Activated CD8-positive, alpha-beta memory T cell treated with anti-CD3 and anti-CD28 coated beads for 1 hour (primary cell): ENCODE measurements at regions not wholly inside any gene's neighbourhood (a gene's known extent, or its start where the extent isn't known, plus 50 kb on each side); places are given as distances from the start of the nearest gene placed in this dataset.

Experiments used
- DNase-seq, 2 donors: peaks; one replicate each; pipeline ENCODE4 v3.0.0-alpha.2; 2020; ENCODE audit warnings: low read depth in 1 of 2; ENCODE audit errors: extremely low read depth in 1 of 2

DNA sequence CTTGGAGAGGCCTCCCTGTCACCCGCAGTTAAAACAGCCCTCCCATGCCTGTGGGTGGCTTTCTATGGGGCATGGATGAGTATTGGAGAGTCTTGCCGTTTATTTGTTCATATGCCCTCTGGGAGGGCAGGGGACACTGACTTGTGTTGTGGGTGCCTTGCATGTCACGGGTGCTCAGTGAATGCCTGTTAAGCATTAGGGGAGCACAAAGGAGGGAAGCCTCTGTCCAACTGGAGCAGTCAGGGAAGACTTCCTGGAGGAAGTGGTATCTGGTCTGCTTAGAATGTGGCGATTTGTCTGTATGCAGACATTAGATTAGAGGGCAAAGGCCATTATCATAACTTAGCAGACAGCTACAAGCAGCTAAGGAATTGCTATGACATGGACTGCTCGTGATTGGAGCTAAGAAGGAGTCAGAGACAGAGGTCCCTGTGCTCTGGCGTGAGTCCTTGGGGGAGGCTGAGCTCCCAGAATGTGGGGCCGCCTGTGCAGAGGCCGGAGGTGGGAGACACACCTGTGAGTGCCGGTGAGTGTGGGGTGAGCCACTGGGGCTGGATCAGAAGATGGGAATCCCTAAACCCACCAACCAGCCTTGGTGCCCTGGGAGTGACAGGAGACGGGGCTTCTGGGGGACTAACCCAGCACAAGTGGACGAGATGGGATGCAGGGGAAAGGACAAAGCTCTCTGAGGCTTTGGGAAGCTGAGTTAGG lies 286.1 kb downstream of the SEC14L1 start:
- no peak for DNase-seq

DNA sequence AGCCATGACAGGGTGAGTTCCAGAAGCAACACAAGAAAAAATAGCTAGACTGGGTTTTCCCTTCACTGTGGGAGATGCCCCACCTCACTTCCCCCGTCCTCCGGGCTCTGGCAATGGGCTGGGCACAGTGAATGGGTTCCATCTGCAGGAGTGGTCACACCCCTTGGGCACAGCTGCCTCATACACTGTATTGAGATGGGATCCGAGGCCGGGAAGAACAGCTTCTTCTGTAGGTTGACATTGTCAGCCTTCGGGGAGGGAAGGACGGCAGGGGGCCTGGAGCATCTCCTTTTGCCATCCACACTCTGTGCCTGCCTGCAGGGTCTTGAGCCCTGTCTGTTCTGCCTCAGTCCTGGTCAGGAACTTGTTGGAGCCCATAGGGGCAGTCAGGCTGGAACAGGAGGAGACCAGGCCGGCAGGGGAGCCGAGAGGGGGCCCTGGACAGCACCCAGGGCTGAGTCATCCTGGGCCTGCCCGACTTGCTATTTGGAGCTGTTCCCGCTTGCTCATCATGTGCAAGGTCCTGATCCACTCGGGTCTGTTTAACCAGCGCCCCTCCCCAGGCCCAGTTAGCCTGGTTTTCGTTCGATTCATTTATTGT lies 286.7 kb downstream of the SEC14L1 start:
- no peak for DNase-seq

DNA sequence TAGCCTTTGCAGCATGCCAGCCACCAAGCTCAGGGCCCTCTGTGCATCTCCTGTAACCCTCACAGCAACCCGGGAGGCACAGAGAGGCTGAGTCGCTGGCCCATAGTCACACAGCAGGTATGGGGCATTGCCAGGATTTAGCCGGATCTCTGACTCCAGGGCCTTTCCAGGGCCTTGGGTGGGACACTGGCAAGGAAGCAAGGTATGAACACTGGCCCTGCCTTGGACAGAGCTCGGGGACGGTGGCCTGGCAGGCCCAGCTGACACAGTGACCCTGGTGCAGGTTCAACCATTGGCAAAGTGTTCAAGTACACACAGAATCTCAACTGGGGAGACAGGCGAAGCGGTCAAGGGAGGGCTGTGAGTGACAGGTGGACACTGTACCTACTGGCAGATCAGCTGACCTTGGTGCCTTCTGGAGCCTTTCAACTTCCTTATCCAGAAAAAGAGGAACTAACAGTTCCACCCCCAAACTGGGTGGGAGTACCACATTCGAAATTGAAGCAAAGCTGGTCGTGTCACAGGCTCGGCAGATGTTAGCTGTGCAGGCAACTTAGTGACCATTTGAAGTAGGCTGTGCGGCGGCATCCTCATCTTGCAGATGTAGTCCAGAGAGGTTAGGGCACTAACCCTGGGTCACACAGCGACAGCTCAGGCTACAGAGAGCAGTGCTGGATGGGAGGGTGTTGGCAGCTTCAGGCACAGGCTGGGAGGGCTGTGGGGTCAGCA lies 287.4 kb downstream of the SEC14L1 start:
- no peak for DNase-seq

DNA sequence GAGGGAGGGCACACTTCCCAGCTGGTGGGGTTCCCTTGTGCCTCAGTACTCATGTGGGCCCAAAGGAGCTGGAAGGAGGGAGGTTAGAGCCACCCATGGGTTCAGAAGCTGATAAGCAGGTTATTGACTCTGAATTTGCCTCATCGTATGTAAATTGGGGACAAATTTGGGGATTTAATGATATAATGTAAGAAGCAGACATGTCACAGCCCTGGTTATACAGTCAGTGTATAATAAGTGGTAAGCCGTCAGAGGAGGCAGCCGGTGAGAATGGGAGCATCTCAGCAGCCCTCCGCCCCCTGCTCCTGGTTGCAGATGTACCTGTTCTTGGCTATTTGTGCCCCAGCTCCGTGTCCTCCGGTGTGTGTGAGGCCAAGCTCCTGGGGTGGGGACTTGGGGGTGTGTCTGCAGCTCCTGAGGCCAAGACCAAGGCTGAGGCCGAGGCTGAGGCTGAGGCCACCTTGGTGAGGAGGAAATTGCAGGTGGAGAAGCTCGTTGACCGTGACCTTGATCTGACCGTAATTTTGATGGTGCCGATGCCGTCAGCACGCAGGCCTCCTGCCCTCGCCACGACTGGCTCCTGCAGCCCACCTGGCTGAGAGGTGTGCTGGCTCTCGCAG lies 288.1 kb downstream of the SEC14L1 start:
- DNase-seq, result no peak

DNA sequence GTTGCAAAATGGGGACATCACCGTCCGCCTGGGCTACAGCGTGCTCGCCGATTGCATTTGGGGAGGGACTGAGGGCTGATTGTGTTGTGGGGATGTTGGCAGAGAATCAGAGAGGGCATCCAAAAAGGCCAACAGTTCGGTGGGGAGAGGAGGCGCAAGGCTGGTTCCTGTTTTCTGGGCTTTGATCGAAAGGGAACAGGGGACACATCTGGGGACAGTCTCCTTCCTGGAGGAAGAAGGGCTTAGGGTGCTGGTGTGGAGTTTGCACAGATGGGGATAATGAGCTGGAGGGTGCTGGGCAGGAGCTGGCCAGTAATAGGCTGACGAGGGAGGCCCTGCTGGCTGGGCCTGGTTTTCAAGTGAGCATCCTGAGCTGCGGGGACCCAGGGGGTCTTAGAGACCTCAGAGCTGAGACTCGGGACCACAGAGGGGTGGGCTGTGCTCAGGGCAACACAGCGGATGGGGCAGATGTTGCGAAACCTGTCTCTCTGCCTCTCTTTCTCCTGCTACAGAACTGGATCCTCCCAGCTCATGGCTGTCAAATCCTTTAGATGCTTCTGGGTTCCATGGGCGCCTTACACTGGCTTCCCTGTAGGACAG lies 288.7 kb downstream of the SEC14L1 start:
- no peak for DNase-seq

DNA sequence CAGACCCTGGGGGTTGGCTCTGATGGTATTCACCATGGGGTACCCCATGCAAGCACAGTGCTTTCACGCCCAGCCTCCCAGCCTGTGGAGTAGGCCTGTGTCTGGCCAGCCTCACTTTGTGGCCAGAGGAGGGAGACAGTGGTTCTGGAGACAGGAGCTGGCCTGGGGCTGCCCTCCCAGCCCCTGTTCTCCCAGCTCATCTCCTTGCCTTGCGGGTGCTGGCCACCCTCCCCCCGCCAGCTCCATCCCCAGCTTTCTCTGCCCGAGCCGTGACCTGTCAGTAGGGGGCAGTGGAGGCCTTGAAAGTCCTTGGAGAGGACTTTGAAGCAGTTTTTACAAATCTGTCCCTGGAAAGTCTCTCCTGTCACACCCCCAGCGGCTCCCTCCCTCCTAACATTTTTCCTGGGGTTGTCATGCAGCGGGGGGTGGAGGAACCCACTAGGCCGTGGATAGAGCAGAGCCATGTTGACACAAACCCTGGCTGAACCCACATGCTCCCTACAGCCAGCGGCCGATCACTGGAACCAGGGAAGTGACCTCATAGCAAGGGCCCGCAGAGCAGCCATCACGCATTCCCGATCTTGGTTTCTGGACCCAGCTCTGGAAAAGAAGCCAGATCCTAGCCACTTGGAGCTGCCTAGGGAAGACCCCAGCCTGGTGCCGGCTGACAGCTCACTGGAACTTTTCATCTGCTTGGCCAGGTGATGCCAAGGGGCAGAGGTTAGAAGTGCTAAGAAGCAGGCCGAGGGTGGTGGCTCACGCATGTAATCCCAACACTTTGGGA lies 289.4 kb downstream of the SEC14L1 start:
- peak; percentile 65 to 69 for DNase-seq

DNA sequence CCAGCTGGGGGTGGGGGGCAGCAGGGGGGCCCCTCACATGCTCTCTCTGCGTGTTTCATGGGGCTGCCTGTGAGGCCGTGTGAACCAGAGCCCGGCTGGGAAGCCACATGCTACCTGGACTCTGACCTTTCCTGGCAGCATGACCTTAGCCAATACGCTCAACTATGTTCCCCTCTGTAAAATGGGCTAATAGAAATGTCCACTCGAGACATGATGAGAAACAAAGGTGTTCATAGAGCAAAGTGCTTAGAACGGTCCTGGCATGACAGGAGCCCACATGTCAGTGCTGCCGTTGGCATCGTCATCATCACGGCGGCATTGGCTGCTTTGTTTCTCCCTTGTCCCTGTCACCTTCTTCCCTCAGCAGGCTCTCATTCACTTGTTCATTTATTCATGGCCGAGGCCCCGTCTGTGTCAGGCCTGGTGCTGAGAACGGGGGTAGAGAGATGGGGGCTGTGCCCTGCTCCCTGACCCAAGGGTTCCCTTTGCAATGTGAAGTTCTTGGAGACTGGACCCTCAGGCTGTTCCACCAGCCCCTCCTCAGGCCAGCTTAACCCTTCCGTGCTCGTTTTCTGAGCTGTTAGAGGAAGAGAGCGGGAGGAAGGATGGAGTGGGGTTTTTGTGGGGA lies 291.4 kb downstream of the SEC14L1 start:
- no peak for DNase-seq

DNA sequence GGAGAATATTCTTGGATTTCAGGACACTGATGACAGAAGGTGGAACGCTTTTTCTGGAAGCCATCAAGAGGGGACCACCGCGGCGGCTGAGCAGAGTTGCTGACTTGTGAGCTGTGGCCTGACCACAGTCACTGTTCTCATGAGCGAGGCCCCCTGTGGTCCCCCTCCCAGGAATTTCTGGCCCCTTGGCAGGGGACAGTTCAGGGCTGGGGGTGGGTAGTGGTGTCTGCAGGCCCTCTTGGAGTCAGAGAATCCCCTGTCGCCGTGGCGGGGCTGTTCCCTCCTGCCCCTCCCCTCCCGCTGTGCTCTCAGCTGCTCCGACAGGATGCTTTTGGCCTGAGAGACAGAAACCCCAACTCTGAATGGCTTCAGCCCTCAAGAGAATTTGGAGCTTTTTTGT lies 292.0 kb downstream of the SEC14L1 start:
- no peak for DNase-seq

DNA sequence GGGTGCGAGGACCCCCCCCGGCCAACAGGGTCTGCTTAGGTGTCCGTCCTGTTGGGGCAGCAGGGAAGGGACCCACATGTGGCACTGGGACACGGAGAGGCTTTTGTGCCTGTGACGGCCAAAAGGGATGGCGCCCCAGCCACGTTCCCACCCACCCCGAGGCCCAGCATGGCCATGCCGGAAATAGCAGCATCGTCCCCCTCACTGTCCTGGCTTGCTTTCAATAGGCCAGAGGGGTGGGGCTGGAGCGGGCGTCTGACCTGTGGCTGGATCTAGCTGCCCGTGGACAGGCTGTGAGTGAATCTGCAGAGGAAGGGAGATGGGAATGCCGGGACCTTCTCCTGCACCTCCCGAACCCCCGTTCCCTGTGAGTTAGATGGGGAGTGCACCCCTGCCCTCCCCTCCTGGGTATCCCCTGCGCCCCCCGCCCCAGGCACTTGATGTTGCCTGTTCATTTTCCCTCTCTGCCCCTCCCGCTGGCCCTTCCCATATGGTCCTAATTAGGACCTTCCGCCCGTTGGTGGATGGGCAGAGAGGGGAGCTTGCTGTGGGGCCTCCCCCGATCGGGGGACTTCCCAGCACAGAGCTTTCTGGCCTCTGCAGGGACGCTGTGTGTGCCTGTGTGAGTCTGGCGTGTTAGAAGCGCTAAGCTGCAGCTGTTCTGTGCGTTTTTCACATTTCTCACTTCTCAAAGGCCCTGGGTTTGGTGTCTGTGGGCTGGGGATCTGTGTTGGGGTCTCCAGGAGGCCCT lies 292.8 kb downstream of the SEC14L1 start:
- no peak for DNase-seq

DNA sequence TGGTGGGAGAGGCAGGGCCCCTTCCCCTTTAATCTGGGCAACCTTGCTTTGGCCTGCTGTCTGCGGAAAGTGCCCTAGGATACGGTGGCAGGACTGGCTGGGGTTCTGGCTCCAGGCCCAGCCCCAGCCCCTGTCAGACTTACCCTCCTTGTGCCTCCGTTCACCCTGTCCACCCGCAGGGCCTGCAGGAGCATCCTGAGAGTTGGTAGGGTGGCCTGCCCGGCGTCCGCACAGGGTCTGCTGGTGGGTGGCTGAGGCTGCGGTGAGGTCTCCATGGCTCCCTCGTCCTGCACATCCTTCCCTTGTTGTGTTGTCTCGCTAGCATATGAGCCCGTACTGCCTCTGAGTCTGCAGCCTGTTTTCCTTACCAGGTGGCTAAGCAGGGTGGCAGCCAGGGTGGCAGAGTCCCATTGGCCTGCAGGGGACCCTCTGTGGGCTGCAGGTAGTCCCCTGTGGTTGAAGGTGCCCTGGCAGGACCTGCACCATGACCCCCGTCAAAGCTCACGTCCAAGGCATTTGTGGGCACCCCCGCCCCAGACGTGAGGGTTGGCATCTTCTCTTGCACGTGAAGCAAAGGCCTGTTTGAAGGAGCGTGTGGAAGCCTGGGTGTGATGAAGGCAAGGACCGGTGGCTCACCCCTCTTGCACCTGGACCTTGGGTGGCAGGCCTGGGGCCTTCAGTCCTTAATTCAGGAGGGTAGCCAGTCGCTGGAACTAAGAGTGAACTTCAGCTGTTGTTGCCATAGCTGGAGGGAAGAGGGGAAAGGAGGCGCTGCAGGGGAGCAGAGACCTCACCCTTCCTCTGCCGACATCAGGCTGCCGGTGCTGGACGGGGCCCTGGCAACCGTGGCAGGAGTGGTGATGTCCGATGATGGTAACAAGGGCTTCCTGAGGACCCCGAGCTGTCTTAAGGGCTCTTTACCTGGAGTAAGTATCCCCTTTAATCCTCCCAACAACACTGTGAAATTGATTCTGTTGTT lies 293.7 kb downstream of the SEC14L1 start:
- no peak for DNase-seq

DNA sequence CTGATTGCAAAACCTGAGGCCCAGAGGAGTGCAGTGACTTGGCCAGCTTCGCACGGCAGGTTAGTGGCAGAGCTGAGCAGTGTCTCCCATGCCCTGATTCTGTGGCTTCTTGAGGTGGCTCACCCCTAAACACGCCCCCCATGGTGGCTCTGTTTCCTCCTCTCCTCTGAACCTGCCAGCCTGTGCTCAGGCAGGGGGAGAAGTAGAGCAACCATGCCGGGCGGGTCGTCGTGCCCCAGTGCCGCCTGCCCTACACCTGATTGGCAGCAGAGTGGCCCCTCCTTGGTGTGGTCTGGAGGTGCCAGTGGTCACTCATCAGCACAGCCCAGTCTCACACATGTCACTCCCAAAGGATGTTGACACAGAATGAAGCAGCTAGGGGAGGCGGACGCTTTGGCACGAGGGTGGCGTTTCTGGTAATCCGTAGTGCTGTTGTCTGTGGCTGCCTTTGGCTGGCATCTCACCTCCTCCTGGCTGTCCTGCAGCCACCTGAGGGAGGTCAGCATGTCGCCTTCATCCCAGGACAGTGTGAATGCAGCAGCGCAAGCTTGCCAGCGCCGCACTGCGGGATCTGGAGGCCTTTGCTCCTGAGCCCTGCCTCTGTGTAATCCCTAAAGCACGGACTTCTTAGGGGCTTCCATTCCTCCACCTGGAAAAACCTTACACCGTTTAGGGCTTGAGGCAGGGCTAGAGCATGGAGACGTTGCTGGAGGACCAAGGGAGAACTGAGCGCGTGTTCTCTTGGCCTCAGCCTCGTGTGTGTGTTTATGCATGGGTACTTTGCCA lies 294.7 kb downstream of the SEC14L1 start:
- DNase-seq, result no peak

DNA sequence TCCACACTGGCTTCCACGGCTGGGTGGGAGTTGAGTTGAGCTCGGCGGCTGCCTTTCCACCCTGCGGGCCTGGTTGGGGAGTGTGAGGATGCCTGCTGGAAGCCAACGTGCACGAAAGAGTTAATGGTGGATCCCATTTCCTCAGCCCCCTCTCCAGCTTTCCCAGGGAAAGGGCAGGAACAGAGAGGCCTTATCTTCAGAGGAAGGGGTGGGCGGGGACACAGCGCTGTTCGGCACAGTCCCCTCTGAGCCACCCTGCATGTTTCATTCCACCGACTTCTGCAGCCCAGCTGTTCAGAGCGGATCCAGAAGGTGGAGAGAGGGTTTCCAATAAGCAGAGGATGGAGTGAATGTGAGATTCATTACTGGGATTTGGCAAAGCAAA lies 295.3 kb downstream of the SEC14L1 start:
- DNase-seq, result no peak

DNA sequence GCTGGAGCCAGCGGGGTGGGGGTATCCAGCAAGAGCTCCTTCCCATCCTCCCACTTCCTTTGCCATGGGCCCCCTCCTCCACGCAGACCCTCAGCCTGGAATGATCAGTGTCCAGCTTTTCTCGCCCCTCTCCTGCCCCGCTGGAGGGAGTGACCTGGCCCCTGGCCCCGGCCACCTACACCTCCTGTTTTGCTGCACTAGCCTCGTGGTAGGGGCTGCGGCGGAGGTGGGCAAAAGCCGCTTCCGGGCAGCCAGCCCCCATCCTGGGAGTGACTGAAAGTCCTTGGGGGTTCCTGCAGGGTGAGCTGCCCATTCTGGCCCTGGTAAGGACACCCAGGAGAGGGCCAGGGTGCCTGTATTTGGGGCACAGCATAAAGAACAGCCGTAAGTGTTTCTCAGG lies 295.7 kb downstream of the SEC14L1 start:
- DNase-seq, result no peak

DNA sequence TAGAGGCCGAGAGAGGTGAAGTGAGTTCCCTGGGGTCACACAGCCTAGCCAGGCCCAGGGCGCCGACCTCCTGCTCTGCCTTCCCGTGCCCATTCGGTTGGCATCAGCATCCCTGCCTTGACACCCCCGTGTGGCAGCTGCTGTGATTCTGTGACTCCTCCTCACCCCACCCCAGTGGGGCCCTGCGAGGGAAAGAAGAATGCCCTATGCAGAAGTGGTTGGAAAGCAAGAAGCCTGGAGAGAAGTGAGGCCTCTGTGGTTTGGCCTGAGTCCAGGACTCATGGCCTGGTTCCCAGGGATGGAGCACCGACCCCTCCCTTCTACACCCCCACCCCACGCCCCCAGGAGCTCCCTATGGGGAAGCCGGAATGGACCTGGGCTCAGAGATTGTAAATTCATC lies 296.2 kb downstream of the SEC14L1 start:
- DNase-seq, result no peak

DNA sequence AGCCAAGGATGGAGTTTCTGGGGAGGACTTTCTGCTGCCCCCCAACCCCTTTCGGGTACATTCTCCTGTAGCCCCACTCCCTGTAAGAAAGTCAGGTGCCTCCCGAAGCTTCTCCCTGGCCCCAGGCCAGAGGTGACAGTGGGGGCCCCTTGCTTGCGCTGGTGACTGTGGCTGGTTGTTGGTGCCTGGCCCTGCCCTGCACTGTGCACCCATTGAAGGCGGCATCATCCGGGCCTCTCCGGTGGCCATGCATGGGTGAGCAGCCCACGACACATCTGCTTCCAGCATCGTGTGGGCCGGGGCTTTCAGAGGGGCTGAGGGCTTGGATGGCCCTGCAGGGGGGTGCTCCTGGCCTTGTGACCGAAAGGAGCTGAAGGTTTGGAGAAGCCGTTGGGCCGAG lies 297.0 kb downstream of the SEC14L1 start:
- DNase-seq, result no peak

DNA sequence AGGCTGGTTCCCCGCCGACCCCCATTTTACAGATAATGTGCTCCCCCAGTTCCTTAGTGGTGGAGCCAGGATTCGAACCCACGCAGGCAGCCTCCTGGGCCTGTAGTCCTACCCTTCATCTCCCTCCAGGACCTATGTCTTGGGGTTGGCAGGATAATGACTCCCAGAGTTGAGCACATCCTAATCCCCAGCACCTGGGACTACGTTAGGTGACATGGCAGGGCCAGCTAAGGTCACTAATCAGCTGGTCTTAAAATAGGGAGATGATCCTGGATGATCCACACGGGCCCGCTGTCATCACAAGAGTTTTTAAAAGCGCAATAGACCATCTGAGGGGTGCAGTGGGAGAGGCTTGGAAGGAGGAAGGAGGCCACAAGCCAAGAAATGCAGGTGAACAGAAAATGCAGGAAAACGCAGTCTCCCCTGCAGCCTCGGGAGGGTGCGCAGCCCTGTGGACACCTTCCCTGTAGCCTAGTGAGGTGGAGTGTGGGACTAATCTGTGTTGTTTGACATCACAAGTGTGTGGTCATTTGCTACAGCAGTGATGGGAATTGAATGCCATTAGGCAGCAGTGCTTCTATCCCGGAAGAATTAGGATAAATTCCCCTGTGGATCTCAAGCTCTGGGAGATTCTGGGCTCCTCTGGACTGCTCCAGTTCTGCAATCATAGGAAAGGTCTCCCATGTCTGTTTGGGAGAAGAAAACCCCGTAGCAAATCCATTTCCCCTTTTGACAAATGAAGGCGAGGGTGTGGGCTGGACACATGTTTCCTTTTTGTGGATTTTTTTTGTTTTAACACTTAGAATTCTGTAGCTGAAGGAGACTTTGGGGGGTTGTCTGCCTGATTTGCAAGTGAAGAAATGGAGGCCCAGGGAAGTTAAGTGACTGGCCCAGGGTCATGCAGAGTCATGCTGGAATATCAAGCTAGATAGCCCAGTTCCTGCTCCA lies 297.7 kb downstream of the SEC14L1 start:
- no peak for DNase-seq
